CD14-positive monocyte (primary cell): ENCODE measurements at regions not wholly inside any gene's neighbourhood (a gene's known extent, or its start where the extent isn't known, plus 50 kb on each side); places are given as distances from the start of the nearest gene placed in this dataset.

Experiments used
- DNase-seq, 3 donors: peaks; one replicate each; pipeline ENCODE4 v3.0.0-alpha.2; 2011 to 2022
- H2AFZ ChIP-seq: 2 replicates; pipeline ENCODE4 v1.6.0; 2012; ENCODE audit warnings: mild to moderate bottlenecking, low read depth, low read length, inconsistent platforms; ENCODE audit not compliant: insufficient read depth, poor library complexity, severe bottlenecking
- H3K27ac ChIP-seq, 2 donors: 1 replicate in 1 of 2; 2 replicates in 1 of 2; pipeline ENCODE4 v1.5.1; 2012 to 2013; ENCODE audit warnings: low read length in 2 of 2, control low read depth in 1 of 2, inconsistent platforms in 1 of 2, low read depth in 1 of 2, mild to moderate bottlenecking in 1 of 2
- H3K27me3 ChIP-seq, 2 donors: one replicate each; pipeline versions ENCODE4 v1.6.0 to v1.6.1; 2011 to 2013; ENCODE audit warnings: low read length in 2 of 2; ENCODE audit not compliant: control insufficient read depth in 2 of 2, insufficient read depth in 2 of 2
- H3K36me3 ChIP-seq, 2 donors: replicated peaks in 1 of 2; 1 replicate in 1 of 2; 2 replicates in 1 of 2; pipeline versions ENCODE4 v1.5.1 to v1.6.1; 2012 to 2013; ENCODE audit warnings: low read length in 2 of 2, control low read depth in 1 of 2, inconsistent platforms in 1 of 2, mild to moderate bottlenecking in 1 of 2; ENCODE audit not compliant: insufficient read depth in 2 of 2, control insufficient read depth in 1 of 2
- H3K4me1 ChIP-seq, 2 donors: 1 replicate in 1 of 2; 2 replicates in 1 of 2; pipeline versions ENCODE4 v1.5.1 to v1.6.1; 2012 to 2013; ENCODE audit warnings: low read length in 2 of 2, control low read depth in 1 of 2, inconsistent platforms in 1 of 2, mild to moderate bottlenecking in 1 of 2, moderate library complexity in 1 of 2; ENCODE audit not compliant: insufficient read depth in 2 of 2, control insufficient read depth in 1 of 2
- H3K4me2 ChIP-seq: replicated peaks from 2 replicates; pipeline ENCODE3; 2012; ENCODE audit warnings: low read length, moderate library complexity, mild to moderate bottlenecking; ENCODE audit not compliant: poor library complexity, severe bottlenecking; ENCODE audit errors: extremely low read depth
- H3K4me3 ChIP-seq, 3 experiments: fragments of 200-600 bp in 1 of 3; sonication (generic) in 1 of 3; replicated peaks in 1 of 3; 1 replicate in 2 of 3; 2 replicates in 1 of 3; pipeline ENCODE4 v1.5.1; 2011 to 2013; ENCODE audit warnings: low read length in 3 of 3, mild to moderate bottlenecking in 3 of 3, control low read depth in 2 of 3, low read depth in 2 of 3, inconsistent platforms in 1 of 3, moderate library complexity in 1 of 3
- H3K79me2 ChIP-seq: 2 replicates; pipeline ENCODE4 v1.6.0; 2012; ENCODE audit warnings: mild to moderate bottlenecking, control low read depth, inconsistent platforms, low read length, moderate library complexity; ENCODE audit not compliant: insufficient read depth
- H3K9ac ChIP-seq: 2 replicates; pipeline ENCODE4 v1.6.0; 2017; ENCODE audit warnings: low read length, mild to moderate bottlenecking; ENCODE audit not compliant: insufficient read depth, poor library complexity, severe bottlenecking
- H3K9me3 ChIP-seq, 2 donors: replicated peaks in 1 of 2; 1 replicate in 1 of 2; 2 replicates in 1 of 2; pipeline versions ENCODE4 v1.5.1 to v1.6.1; 2012 to 2013; ENCODE audit warnings: low read length in 2 of 2, control low read depth in 1 of 2; ENCODE audit not compliant: control insufficient read depth in 1 of 2, insufficient read depth in 1 of 2
- H4K20me1 ChIP-seq: 2 replicates; pipeline ENCODE4 v1.6.0; 2012; ENCODE audit warnings: mild to moderate bottlenecking, low read length, control low read depth, moderate library complexity; ENCODE audit not compliant: insufficient read depth
- H3K27ac Mint-ChIP-seq, 7 donors: one replicate each; pipeline ENCODE4 v1.8.0; 2020; ENCODE audit warnings: mild to moderate bottlenecking in 7 of 7, mixed read lengths in 7 of 7, moderate library complexity in 6 of 7, inconsistent platforms in 2 of 7
- H3K27me3 Mint-ChIP-seq, 3 donors: one replicate each; pipeline ENCODE4 v1.8.0; 2021 to 2022; ENCODE audit warnings: low read depth in 3 of 3, mild to moderate bottlenecking in 3 of 3, mixed read lengths in 3 of 3, moderate library complexity in 3 of 3, inconsistent platforms in 1 of 3
- H3K36me3 Mint-ChIP-seq, 2 donors: one replicate each; pipeline ENCODE4 v1.8.0; 2020; ENCODE audit warnings: mixed read lengths in 2 of 2, inconsistent platforms in 1 of 2, mild to moderate bottlenecking in 1 of 2
- H3K4me1 Mint-ChIP-seq: one replicate; pipeline ENCODE4 v1.8.0; 2020; ENCODE audit warnings: mild to moderate bottlenecking, mixed read lengths
- H3K4me3 Mint-ChIP-seq, 2 donors: one replicate each; pipeline ENCODE4 v1.8.0; 2020; ENCODE audit warnings: mild to moderate bottlenecking in 2 of 2, mixed read lengths in 2 of 2, moderate library complexity in 1 of 2
- H3K9me3 Mint-ChIP-seq, 7 donors: one replicate each; pipeline ENCODE4 v1.8.0; 2020 to 2022; ENCODE audit warnings: mixed read lengths in 7 of 7, mild to moderate bottlenecking in 6 of 7, moderate library complexity in 6 of 7, inconsistent platforms in 2 of 7
- WGBS: methylation state at CpG from one replicate; pipeline ENCODE4 v1.1.5; 2013; ENCODE audit warnings: missing lambda C conversion rate; ENCODE audit not compliant: insufficient coverage; 5-methylcytosine and 5-hydroxymethylcytosine counted together
- intact Hi-C, 2 donors: fragments of 100-400 bp; cut with micrococcal nuclease; formaldehyde crosslinking; loops; one replicate each; pipeline versions ENCODE4 v1.15.0 to v1.15.1; 2023
- TF ChIP-seq, protein P1 (sequence below): fragments of 200-600 bp; IDR thresholded peaks from one replicate; pipeline ENCODE4 v1.8.0; 2022; ENCODE audit warnings: antibody characterized with exemption, mild to moderate bottlenecking

- H3K36me3 ChIP-seq, result no peaks in the 10 kb centered on the region
- peaks cover 0 to 8% (median 4%) of the 10 kb centered on the region in 7 donors for H3K9me3 Mint-ChIP-seq
- no peak overlapping the region for H3K9ac ChIP-seq
- no peak for DNase-seq
- no peaks in the 10 kb centered on the region for H3K36me3 Mint-ChIP-seq
- no peaks in the 10 kb centered on the region for H3K79me2 ChIP-seq
- peaks cover 14 to 36% (median 25%) of the 10 kb centered on the region in 3 donors for H3K27me3 Mint-ChIP-seq
- no peak overlapping the region for H3K27ac Mint-ChIP-seq
- intact Hi-C loops, result no loop called here
- H3K4me3 ChIP-seq, result no peak overlapping the region
- 75% methylated on average over 18 of the region's 28 CpGs for WGBS
- H3K27ac ChIP-seq, result no peak overlapping the region
- peaks cover 5% of the 10 kb centered on the region for H3K4me1 Mint-ChIP-seq
- H3K4me2 ChIP-seq, result no peak overlapping the region
- no peak overlapping the region for H3K4me3 Mint-ChIP-seq
- no peaks in the 10 kb centered on the region for H3K4me1 ChIP-seq
- H4K20me1 ChIP-seq, result no peaks in the 10 kb centered on the region
- peaks cover 0 to 5% of the 10 kb centered on the region in 2 donors for H3K27me3 ChIP-seq
- H3K9me3 ChIP-seq, result no peaks in the 10 kb centered on the region
- no peak overlapping the region for H2AFZ ChIP-seq
- TF ChIP-seq, protein P1, sequence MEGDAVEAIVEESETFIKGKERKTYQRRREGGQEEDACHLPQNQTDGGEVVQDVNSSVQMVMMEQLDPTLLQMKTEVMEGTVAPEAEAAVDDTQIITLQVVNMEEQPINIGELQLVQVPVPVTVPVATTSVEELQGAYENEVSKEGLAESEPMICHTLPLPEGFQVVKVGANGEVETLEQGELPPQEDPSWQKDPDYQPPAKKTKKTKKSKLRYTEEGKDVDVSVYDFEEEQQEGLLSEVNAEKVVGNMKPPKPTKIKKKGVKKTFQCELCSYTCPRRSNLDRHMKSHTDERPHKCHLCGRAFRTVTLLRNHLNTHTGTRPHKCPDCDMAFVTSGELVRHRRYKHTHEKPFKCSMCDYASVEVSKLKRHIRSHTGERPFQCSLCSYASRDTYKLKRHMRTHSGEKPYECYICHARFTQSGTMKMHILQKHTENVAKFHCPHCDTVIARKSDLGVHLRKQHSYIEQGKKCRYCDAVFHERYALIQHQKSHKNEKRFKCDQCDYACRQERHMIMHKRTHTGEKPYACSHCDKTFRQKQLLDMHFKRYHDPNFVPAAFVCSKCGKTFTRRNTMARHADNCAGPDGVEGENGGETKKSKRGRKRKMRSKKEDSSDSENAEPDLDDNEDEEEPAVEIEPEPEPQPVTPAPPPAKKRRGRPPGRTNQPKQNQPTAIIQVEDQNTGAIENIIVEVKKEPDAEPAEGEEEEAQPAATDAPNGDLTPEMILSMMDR, result no peak
Measured at GRCh38 chr2:235263205-235264120, 230.4 kb upstream of the AGAP1 start.

DNA sequence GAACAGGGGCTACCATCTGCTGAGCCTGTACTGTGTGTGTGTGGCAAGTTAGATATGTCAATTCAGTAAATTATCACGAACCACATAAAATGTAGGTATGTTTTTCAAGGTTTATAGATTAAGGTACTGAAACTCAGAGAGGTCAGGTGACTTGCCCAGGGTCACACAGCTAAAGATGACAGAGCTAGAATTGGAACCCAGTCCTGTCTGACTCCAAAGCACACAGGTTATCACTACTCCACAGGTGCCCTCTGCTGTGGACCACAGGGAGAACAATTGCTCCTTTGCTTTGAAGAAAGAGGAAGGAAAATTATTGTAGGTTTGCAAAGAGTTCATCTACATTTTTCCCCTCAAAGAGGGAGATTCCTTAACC lies 229.7 kb upstream of the AGAP1 start:
- Histone ChIP-seq H2AFZ (no peak overlapping the region), H3K27ac (no peak overlapping the region), H3K9me3 (no peaks in the 10 kb centered on the region), H3K36me3 (no peaks in the 10 kb centered on the region), H3K79me2 (no peaks in the 10 kb centered on the region), H3K4me1 (no peaks in the 10 kb centered on the region), H3K4me3 (no peak overlapping the region), H4K20me1 (no peaks in the 10 kb centered on the region), H3K9ac (no peak overlapping the region), H3K4me2 (no peak overlapping the region), H3K27me3 (peaks cover 0 to 8% of the 10 kb centered on the region in 2 donors)
- H3K27me3 Mint-ChIP-seq, result peaks cover 16 to 39% (median 25%) of the 10 kb centered on the region in 3 donors
- peaks cover 0 to 6% (median 3%) of the 10 kb centered on the region in 7 donors for H3K9me3 Mint-ChIP-seq
- no peak overlapping the region for H3K4me3 Mint-ChIP-seq
- peaks cover 6% of the 10 kb centered on the region for H3K4me1 Mint-ChIP-seq
- H3K36me3 Mint-ChIP-seq, result no peaks in the 10 kb centered on the region
- no peak for DNase-seq
- TF ChIP-seq, protein P1, result no peak
- no peak overlapping the region for H3K27ac Mint-ChIP-seq
- WGBS, result no CpG with 5 or more reads among the region's 1 CpG
- intact Hi-C loops, result no loop called here
